K562 (cell line): ENCODE measurements at regions not wholly inside any gene's neighbourhood (a gene's known extent, or its start where the extent isn't known, plus 50 kb on each side); places are given as distances from the start of the nearest gene placed in this dataset.
A peak's percentile ranks its signal among the peaks of the same experiment; 100 is the strongest.

Experiments
- ATAC-seq: fragments of 200-7000 bp; cut with Tn5 transposase; 3 replicates; pipeline ENCODE4 v1.9.1; 2020; ENCODE audit warnings: moderate library complexity
- BruUV-seq: library from RNA; stranded (reverse); fragments of 400-500 nt; replicated peaks from 2 replicates; lab custom pipeline; 2021; lab: Mats Ljungman, UMichigan
- CTCF ChIA-PET: fragments of 300-600 bp; formaldehyde crosslinking; extraction: SDS; loops from one replicate; lab custom pipeline; 2021; ENCODE audit warnings: low intra/inter-chr PET ratio; lab: Yijun Ruan, JAX
- POLR2A ChIA-PET: fragments of 300-600, 350-650 bp; sonication (Branson Sonifier 250); formaldehyde crosslinking; extraction: SDS; loops from one replicate; lab custom pipeline; 2021; ENCODE audit warnings: antibody characterized with exemption, inconsistent platforms; lab: Yijun Ruan, JAX
- DNase-seq, 4 experiments: peaks; one replicate each; pipeline versions ENCODE4 v3.0.0 to v3.0.0-alpha.2; 2011 to 2018; ENCODE audit warnings: low spot score in 3 of 4, mixed read lengths in 3 of 4; ENCODE audit errors: extremely low read depth in 1 of 4
- FAIRE-seq: peaks from 2 replicates; lab custom pipeline; 2011; peaks lifted over from hg19 to GRCh38; lab: Jason Lieb, UNC
- H2AFZ ChIP-seq: 2 replicates; pipeline ENCODE4 v1.6.0; 2011; ENCODE audit warnings: low read depth, low read length, control low read depth, inconsistent platforms
- H3K27ac ChIP-seq: fragments of 200-600 bp; 3 replicates; pipeline ENCODE4 v1.8.0; 2011; ENCODE audit warnings: low read depth, mild to moderate bottlenecking, control low read depth, inconsistent platforms, low read length, moderate library complexity, mixed read lengths; ENCODE audit errors: extremely low read depth
- H3K27me3 ChIP-seq, 2 experiments: fragments of 300-600 bp in 1 of 2; 2 replicates in 1 of 2; 3 replicates in 1 of 2; pipeline versions ENCODE4 v1.6.0 to v1.8.0; 2011; ENCODE audit warnings: inconsistent platforms in 2 of 2, low read length in 2 of 2, mild to moderate bottlenecking in 1 of 2, mixed read lengths in 1 of 2, moderate library complexity in 1 of 2; ENCODE audit not compliant: control insufficient read depth in 2 of 2, insufficient read depth in 2 of 2
- H3K36me3 ChIP-seq: fragments of 300-600 bp; 3 replicates; pipeline ENCODE4 v1.8.0; 2011; ENCODE audit warnings: mild to moderate bottlenecking, low read length, inconsistent platforms; ENCODE audit not compliant: control insufficient read depth, insufficient read depth
- H3K4me1 ChIP-seq, 2 experiments: fragments of 200-600 bp in 1 of 2; replicated peaks in 1 of 2; 2 replicates in 1 of 2; 3 replicates in 1 of 2; pipeline versions ENCODE4 v1.5.1 to v1.8.0; 2011; ENCODE audit warnings: inconsistent platforms in 2 of 2, low read length in 2 of 2, mild to moderate bottlenecking in 1 of 2, mixed read lengths in 1 of 2, moderate library complexity in 1 of 2; ENCODE audit not compliant: control insufficient read depth in 2 of 2, insufficient read depth in 2 of 2
- H3K4me2 ChIP-seq: 2 replicates; pipeline ENCODE4 v1.6.1; 2011; ENCODE audit warnings: low read length, control low read depth, inconsistent platforms, mixed read lengths; ENCODE audit not compliant: insufficient read depth
- H3K4me3 ChIP-seq: fragments of 200-600 bp; sonication (generic), shearing (Covaris generic); 2 replicates; pipeline ENCODE4 v1.5.1; 2016; ENCODE audit warnings: control low read depth, inconsistent platforms
- H3K79me2 ChIP-seq: fragments of 200-600 bp; 3 replicates; pipeline ENCODE4 v1.8.0; 2011; ENCODE audit warnings: low read length, inconsistent platforms; ENCODE audit not compliant: control insufficient read depth, insufficient read depth
- H3K9ac ChIP-seq, 2 experiments: 2 replicates each; pipeline versions ENCODE4 v1.6.0 to v1.6.1; 2011; ENCODE audit warnings: low read depth in 2 of 2, low read length in 2 of 2, control low read depth in 1 of 2, inconsistent platforms in 1 of 2, mild to moderate bottlenecking in 1 of 2, mixed read lengths in 1 of 2; ENCODE audit not compliant: insufficient read depth in 1 of 2
- H3K9me1 ChIP-seq: one replicate; pipeline ENCODE4 v1.6.0; 2011; ENCODE audit warnings: inconsistent platforms, mild to moderate bottlenecking, low read length, moderate library complexity; ENCODE audit not compliant: control insufficient read depth, insufficient read depth
- H3K9me3 ChIP-seq: replicated peaks from 2 replicates; pipeline ENCODE4 v1.5.1; 2011; ENCODE audit warnings: low read depth, low read length, inconsistent platforms; ENCODE audit not compliant: control insufficient read depth, insufficient read depth
- H4K20me1 ChIP-seq: replicated peaks from 2 replicates; pipeline ENCODE4 v1.6.1; 2011; ENCODE audit warnings: low read length, inconsistent platforms, mixed read lengths; ENCODE audit not compliant: control insufficient read depth, insufficient read depth
- ATF3 ChIP-seq, 2 experiments: fragments of 450-650 bp in 1 of 2; sonication (generic) in 1 of 2; formaldehyde crosslinking in 1 of 2; IDR thresholded peaks in 1 of 2; conservative IDR thresholded peaks in 1 of 2; 2 replicates each; pipeline versions ENCODE4 v1.6.1 to v1.8.1; 2016 to 2023; ENCODE audit warnings: mild to moderate bottlenecking in 2 of 2, moderate library complexity in 2 of 2, inconsistent platforms in 1 of 2, missing genetic modification reagents in 1 of 2
- CEBPB ChIP-seq: fragments of 450-650 bp; IDR thresholded peaks from 2 replicates; pipeline ENCODE4 v1.6.1; 2016; ENCODE audit warnings: missing genetic modification characterization, missing compliant biosample characterization
- FOXP4 ChIP-seq: sonication (generic); formaldehyde crosslinking; IDR thresholded peaks from 2 replicates; pipeline ENCODE4 v1.8.0; 2022; ENCODE audit warnings: mild to moderate bottlenecking, missing genetic modification reagents, borderline replicate concordance
- HDAC3 ChIP-seq: fragments of 450-650 bp; IDR thresholded peaks from 2 replicates; pipeline ENCODE4 v1.6.1; 2018; ENCODE audit warnings: borderline replicate concordance, mild to moderate bottlenecking, moderate library complexity; ENCODE audit not compliant: partially characterized antibody
- SLC30A9 ChIP-seq: fragments of 250-450 bp; sonication (Bioruptor Pico); IDR thresholded peaks from 2 replicates; pipeline ENCODE4 v1.8.0; 2022; ENCODE audit warnings: mild to moderate bottlenecking, moderate library complexity
- SNRNP70 ChIP-seq: fragments of 200-400 bp; formaldehyde crosslinking; optimal IDR thresholded peaks from 2 replicates; pipeline ENCODE3; 2017; ENCODE audit warnings: low read depth, low read length
- WGBS: fragments of 100-300 bp; shearing (Covaris generic); methylation state at CpG from one replicate; pipeline ENCODE4 v1.1.6; 2016; ENCODE audit warnings: low coverage, mixed read lengths; ENCODE audit not compliant: insufficient coverage; ENCODE audit errors: missing lambda C conversion rate; 5-methylcytosine and 5-hydroxymethylcytosine counted together
- in situ Hi-C: fragments of 300-500 bp; cut with MboI; formaldehyde crosslinking; loops from 4 replicates; pipeline ENCODE4 v1.15.0; 2018; ENCODE audit warnings: inconsistent platforms, mixed read lengths
- intact Hi-C: fragments of 100-400 bp; cut with micrococcal nuclease; formaldehyde crosslinking; loops from 2 replicates; pipeline ENCODE4 v1.14.2; 2022

DNA sequence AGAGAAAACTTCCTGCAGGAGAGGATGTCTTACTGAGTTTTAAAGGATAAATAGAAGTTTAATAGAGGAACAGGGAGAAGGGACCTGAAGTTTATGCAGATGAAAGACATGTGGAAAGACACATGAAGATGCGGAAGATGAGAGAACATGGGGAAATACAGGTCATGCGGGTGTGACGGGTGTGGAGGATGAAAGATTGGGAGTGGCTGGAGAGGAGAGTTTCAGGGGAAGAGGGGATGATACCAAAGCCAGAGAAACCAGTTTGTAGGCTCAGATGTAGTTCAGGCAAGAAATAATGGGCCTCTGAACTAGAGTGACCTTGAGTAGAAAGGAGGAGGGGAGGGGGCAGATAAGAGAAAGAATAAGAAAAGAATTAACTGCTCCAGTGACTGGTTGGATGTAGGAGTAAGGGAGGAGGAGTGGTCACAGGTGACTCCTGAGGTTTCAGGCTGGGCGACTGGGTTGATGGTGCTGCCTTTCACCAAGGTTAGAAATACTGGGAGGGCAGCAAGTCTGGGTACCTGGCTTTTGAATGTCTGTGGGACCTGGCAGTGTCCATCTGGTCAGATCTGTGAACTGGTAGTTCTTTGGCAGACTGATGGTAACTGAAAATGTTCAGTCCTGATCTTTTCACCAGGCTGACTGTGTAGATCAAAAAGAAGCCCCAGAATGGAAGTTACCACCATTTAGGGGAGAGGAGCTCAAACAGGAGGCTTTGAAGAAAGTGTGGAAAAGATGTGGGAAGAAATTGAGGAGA lies 69.4 kb downstream of the TET3 start (continued):
- TF ChIP-seq FOXP4 (CRISPR knock-in tag): no peak
- TF ChIP-seq HDAC3: no peak

GRCh38 chr2:74059137-74059775 lies 74.5 kb downstream of the TET3 start:
- H3K9me3 ChIP-seq: no peaks in the 10 kb centered on the region
- no peaks in the 10 kb centered on the region for H3K9me1 ChIP-seq
- H2AFZ ChIP-seq: no peak overlapping the region
- H3K27me3 ChIP-seq: no peaks in the 10 kb centered on the region
- H3K4me1 ChIP-seq: peaks cover 12 to 15% of the 10 kb centered on the region in 2 experiments; a peak in 4 of 5 replicates
- no peak for FAIRE-seq
- no peak overlapping the region for H3K9ac ChIP-seq
- TF ChIP-seq CEBPB (tag) (0 out of 2 replicates have a peak, but pooled peaks have one; percentile 20), SLC30A9 (CRISPR knock-in tag) (no peak), ATF3 (IDR thresholded peaks at IDR 0.05) (peak; percentile 46; the same call in 1 of the 2 replicates), ATF3 (CRISPR knock-in tag; conservative IDR thresholded peaks at IDR 0.05) (no peak), SNRNP70 (no peak)
- TF ChIP-seq, all 486 proteins: peak for 2
- 97% methylated on average over 7 of the region's 7 CpGs for WGBS
- H3K4me2 ChIP-seq: no peak overlapping the region
- ATAC-seq (peak; percentile 49), DNase-seq (no peak)
- CTCF ChIA-PET: no interaction called here
- H3K79me2 ChIP-seq: peaks cover 15% of the 10 kb centered on the region; the same call in 2 of the 3 replicates
- peaks cover 9% of the 10 kb centered on the region; the same call in 1 of the 3 replicates for H3K36me3 ChIP-seq
- POLR2A ChIA-PET: interaction anchor here (0.6 to 1.3 kb wide), 3 partner anchors 9 to 225 kb away, joined by 3 to 4 read pairs (median 3); no protein-coding TSS in a partner anchor
- intact Hi-C loops: no loop called here
- no peak overlapping the region for H3K27ac ChIP-seq
- no peak overlapping the region for H3K4me3 ChIP-seq
- no TSS peak for BruUV-seq
- H4K20me1 ChIP-seq: no peaks in the 10 kb centered on the region
- in situ Hi-C loops: no loop called here
